ENCODE measurements at regions not wholly inside any gene's neighbourhood (a gene's known extent, or its start where the extent isn't known, plus 50 kb on each side); places are given as distances from the start of the nearest gene placed in this dataset.
A peak's percentile ranks its signal among the peaks of the same experiment; 100 is the strongest.
"Not testable (repeated sequence)": the region's sequence is repeated elsewhere in the genome, so short reads cannot be mapped to it uniquely, and the experiment has no call there.

- no peak for TF ChIP-seq POLR2A (IDR thresholded peaks at IDR 0.05; ENCODE audit: low read depth, low read length)
- TF ChIP-seq POLR2AphosphoS5 (IDR thresholded peaks at IDR 0.05; ENCODE audit: low read depth, low read length), result no peak
- no peak for TF ChIP-seq TAF1 (IDR thresholded peaks at IDR 0.05; ENCODE audit: borderline replicate concordance, low read depth, low read length)
- FAIRE-seq, result no peak
- no peak for DNase-seq (ENCODE audit: insufficient read length)
Observed at GRCh38 chr22:25413620-25414019, 150.9 kb upstream of the GRK3 start.

- not testable (repeated sequence) for DNase-seq (ENCODE audit: insufficient read length); FAIRE-seq
Observed at GRCh38 chr22:25415731-25416130, 148.7 kb upstream of the GRK3 start.

GRCh38 chr22:25417826-25418225 lies 146.6 kb upstream of the GRK3 start:
- DNase-seq (ENCODE audit: insufficient read length); FAIRE-seq: not testable (repeated sequence)

DNA sequence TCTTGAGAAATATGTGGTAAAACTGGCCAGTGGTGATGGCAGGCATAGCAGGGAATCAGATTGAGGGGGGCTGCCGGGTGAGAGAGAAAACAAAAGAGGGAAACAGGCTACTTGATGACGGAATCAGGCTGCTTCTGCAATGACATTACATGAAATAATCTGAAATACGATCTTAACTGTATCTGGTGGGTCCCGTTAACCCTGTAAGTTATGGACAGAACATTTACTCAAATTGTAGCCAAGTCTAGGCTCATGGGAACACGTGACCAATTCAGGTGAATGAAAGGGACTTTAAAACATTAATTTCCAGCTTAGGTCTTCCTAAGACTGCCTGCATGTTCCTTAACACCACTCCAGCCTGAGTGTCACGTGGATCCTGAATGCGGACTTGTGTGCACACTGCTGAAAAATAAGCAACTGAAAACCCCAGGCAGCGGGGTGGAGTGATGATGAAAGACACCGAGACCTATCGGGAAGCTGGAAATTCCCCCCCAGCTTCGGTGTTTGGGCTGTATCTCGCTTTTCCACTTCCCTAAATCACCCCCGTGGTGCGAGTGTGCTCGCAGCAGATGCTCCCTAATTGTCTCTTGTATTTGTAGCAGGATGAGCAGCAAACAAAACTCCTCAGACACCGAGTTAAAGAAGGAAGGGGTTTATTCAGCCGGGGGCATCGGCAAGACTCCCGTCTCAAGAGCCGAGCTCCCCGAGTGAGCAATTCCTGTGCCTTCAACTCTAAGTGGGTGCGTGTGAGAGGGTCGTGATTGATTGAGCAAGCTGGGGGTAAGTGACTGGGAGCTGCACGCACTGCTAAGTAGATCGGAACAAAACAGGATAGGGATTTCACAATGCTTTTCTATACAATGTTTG lies 145.0 kb upstream of the GRK3 start:
- DNase-seq (ENCODE audit: insufficient read length), result no peak
- FAIRE-seq, result peak; percentile 92
- TF ChIP-seq POLR2A (IDR thresholded peaks at IDR 0.05; ENCODE audit: low read depth, low read length), result no peak
- TF ChIP-seq POLR2AphosphoS5 (IDR thresholded peaks at IDR 0.05; ENCODE audit: low read depth, low read length), result no peak
- TF ChIP-seq TAF1 (IDR thresholded peaks at IDR 0.05; ENCODE audit: borderline replicate concordance, low read depth, low read length), result no peak

GRCh38 chr22:25420114-25420441 lies 144.4 kb upstream of the GRK3 start:
- FAIRE-seq, result not testable (repeated sequence)

GRCh38 chr22:25420471-25420924 lies 144.0 kb upstream of the GRK3 start:
- DNase-seq (ENCODE audit: insufficient read length) (no peak), FAIRE-seq (no peak)
- TF ChIP-seq POLR2A (IDR thresholded peaks at IDR 0.05; ENCODE audit: low read depth, low read length) (no peak), TAF1 (IDR thresholded peaks at IDR 0.05; ENCODE audit: borderline replicate concordance, low read depth, low read length) (no peak), POLR2AphosphoS5 (IDR thresholded peaks at IDR 0.05; ENCODE audit: low read depth, low read length) (no peak)

More at GRCh38 chr22:25420114-25420441, 144.4 kb upstream of the GRK3 start:
- DNase-seq (ENCODE audit: insufficient read length), result not testable (repeated sequence)

DNA sequence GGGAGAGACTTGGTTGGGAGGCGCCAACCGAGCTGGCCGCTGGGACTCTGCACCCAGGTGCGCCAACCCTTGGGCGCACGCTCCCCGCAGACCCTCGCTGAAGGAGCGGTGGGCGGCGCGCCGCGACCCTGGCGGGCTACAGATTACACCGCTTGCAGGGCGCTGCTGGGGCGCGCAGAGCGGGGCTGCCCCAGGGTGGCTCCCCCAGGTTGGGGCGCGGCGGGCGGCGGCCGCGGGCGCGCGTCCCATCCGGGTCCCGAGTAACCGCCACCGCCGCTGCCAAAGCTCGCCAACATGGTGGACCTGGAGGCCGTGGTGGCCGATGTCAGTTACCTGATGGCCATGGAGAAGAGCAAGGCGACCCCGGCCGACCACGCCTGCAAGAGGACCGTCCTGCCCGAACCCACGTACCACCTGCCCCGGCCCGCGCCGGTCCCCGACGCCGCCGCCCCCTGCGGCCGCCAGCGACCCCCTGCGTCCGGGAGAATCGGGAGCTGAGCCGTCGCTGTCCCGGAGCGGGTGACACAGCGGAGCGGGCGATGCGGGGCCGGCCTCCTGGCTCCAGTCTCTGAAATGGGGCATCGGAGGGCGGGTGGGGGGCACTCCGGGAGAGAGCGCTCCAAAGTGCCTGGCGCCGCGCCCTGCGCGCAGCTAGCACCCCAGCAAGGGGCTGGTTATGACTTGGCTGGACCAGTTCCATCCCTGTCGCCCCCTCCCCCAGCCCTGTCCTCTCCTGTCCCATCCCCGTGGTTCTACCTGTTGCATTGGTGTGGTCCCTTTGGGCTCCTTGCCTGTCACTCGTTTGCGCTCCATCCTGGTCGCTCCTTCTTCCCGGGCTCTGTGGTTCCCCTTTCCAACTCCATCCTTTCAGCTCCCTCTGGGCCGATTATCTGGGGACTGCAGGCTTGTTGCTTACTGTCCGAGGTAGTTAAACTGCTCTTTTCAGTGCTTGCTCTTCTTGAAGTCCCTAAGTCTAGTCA lies 143.3 kb upstream of the GRK3 start:
- DNase-seq (ENCODE audit: insufficient read length), result peak; percentile 41
- FAIRE-seq, result no peak
- TF ChIP-seq POLR2A (IDR thresholded peaks at IDR 0.05; ENCODE audit: low read depth, low read length), result no peak
- TF ChIP-seq TAF1 (IDR thresholded peaks at IDR 0.05; ENCODE audit: borderline replicate concordance, low read depth, low read length), result no peak
- no peak for TF ChIP-seq POLR2AphosphoS5 (IDR thresholded peaks at IDR 0.05; ENCODE audit: low read depth, low read length)

DNA sequence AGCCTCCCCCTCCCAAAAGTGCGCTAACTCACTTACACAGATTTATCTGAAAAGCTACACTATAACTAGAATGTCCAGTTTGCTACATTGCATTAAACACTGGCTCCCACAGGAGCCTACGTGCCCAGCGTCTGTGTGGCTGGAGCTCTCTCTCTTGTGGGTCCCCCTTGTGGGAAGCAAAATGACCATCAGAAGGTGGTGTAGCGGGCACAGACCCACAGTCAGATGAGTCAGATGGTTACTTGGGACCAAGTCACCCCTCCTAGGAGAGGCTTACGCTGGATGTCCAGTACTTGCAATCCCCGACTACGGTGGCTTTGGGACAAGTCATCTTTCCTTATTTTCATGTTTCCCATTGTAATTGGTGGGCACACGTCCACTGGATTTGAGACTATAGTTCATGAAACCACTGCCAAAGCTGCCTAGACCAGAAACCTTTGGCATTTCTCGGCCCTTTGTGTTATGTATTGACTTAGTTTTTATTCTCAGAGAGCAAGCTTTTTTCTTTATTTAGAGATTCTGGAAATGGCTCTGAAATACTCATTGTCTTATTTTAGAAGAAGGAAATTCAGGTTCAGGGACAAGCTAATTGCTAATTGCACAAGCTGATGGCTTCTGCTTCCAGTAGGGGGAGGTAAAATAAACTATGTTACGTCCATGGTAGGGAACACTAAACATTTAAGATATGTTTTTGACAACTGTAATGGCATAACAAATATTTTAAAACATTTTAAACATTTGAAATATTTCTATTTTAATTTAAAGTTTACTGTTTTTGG lies 137.8 kb upstream of the GRK3 start:
- FAIRE-seq, result peak; percentile 42
- DNase-seq (ENCODE audit: insufficient read length), result not testable (repeated sequence)

DNA sequence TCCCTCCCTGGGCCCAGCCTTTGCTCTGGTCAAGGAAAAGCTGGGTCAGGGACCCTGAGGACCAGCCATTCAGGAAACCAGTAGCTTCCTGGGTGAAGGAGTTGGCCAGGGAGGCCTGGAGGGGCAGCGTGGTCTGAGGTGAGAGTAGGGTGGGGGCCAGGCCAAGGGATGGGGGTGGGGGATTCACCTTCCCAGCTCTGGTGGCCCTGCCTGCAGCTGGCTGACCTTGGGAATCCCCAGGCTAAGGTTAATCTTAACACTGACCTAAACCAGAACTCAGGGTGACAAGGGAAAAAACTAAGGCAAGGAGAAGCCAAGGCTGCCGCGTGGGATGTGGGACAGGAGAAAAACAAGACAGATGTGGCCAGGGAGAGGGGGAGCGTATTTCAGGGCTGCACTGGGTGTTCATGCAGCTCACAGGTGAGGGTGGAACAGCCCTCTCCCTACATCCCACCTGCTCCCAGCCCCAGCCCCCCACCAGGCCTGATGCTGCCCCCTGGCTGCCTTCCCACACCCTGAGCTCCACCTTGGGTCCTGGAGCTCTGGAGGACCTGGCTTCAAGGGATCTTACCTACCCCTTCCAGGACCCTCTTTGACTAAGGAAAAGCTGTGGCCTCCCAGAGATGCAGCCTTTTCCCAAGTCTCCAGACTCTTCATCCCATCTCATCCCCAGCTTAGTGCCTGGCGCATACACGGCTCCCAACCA lies 132.7 kb upstream of the GRK3 start:
- peak; percentile 96 for FAIRE-seq
- not testable (repeated sequence) for DNase-seq (ENCODE audit: insufficient read length)

GRCh38 chr22:25433381-25433970 lies 131.0 kb upstream of the GRK3 start:
- DNase-seq (ENCODE audit: insufficient read length); FAIRE-seq: not testable (repeated sequence)

DNA sequence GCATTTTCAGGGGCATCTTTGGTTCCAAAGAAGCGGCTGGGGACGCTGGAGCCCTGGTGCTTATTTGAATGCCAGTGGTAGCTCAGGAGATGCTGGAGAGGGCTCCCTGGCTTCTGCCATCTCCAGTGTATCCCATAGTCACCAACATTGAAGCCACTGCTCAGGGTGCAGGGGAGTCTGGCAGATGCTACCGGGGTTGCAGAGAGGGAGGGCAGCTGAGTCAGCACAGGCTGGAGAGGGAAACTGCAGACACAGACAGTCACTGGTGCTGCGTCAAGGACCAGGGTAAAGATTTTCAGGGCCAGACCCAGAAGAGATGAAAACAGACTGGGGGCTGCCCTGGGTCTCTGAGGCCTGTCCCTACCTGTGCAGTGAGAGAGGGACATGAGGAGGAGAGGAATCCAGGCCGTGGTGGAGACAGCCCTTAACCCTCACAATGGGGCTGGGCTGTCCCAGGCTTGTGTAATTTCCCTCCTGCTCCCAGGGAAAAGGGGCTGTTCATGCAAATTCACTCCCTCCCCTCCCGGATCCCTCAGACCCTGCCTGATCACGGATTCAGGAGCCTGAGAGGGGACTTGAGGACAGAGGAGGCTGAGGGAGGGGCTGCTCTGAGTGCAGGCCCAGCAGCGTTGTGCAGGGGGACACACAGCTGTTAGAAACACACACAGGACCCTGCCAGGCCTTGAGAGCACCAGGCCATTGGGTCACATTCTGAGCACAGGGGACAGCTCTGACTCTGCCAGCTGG lies 126.9 kb upstream of the GRK3 start:
- no peak for FAIRE-seq
- TF ChIP-seq POLR2A (IDR thresholded peaks at IDR 0.05; ENCODE audit: low read depth, low read length) (no peak), POLR2AphosphoS5 (IDR thresholded peaks at IDR 0.05; ENCODE audit: low read depth, low read length) (no peak), TAF1 (IDR thresholded peaks at IDR 0.05; ENCODE audit: borderline replicate concordance, low read depth, low read length) (no peak)
- no peak for DNase-seq (ENCODE audit: insufficient read length)
